GM10266 (cell line): ENCODE measurements at regions not wholly inside any gene's neighbourhood (a gene's known extent, or its start where the extent isn't known, plus 50 kb on each side); places are given as distances from the start of the nearest gene placed in this dataset.

ENCODE experiments used
- DNase-seq: peaks from one replicate; pipeline ENCODE4 v3.0.0; 2012; ENCODE audit errors: extremely low spot score
- CTCF ChIP-seq: IDR thresholded peaks from 2 replicates; pipeline ENCODE4 v1.5.1; 2012; ENCODE audit warnings: mild to moderate bottlenecking, low read depth; ENCODE audit not compliant: control insufficient read depth, insufficient read depth; ENCODE audit errors: missing control alignments

GRCh38 chr1:200238311-200238710 is 171.5 kb downstream of the ZNF281 start:
- no peak for DNase-seq
- no peak for TF ChIP-seq CTCF

GRCh38 chr1:200237066-200237465 is 172.8 kb downstream of the ZNF281 start:
- TF ChIP-seq CTCF = no peak

GRCh38 chr1:200234938-200235337 is 174.9 kb downstream of the ZNF281 start:
- DNase-seq = no peak
- no peak for TF ChIP-seq CTCF

More at GRCh38 chr1:200237066-200237465, 172.8 kb downstream of the ZNF281 start:
- no peak for DNase-seq

GRCh38 chr1:200233393-200233792 is 176.4 kb downstream of the ZNF281 start:
- TF ChIP-seq CTCF = no peak
- no peak for DNase-seq

- no peak for TF ChIP-seq CTCF
- DNase-seq = no peak
These were observed 178.0 kb downstream of the ZNF281 start for GRCh38 chr1:200231787-200232231.

- TF ChIP-seq CTCF = no peak
- DNase-seq = no peak
These were observed 179.2 kb downstream of the ZNF281 start for GRCh38 chr1:200230671-200231070.

- no peak for TF ChIP-seq CTCF
These were observed 181.3 kb downstream of the ZNF281 start for GRCh38 chr1:200228486-200228885.

More at GRCh38 chr1:200228486-200228885, 181.3 kb downstream of the ZNF281 start:
- no peak for DNase-seq
